Gastroesophageal sphincter (tissue), 3 donors: ENCODE measurements at regions not wholly inside any gene's neighbourhood (a gene's known extent, or its start where the extent isn't known, plus 50 kb on each side); places are given as distances from the start of the nearest gene placed in this dataset.

Experiments used
- EP300 ChIP-seq: sonication (generic); formaldehyde crosslinking; IDR thresholded peaks from one replicate; pipeline ENCODE4 v1.6.1; 2017; ENCODE audit warnings: antibody characterized with exemption, mild to moderate bottlenecking
- POLR2A ChIP-seq, 2 donors: fragments of 450-650 bp; IDR thresholded peaks; one replicate each; pipeline ENCODE4 v1.6.1; 2017; ENCODE audit warnings: antibody characterized with exemption in 2 of 2, mild to moderate bottlenecking in 2 of 2, moderate library complexity in 1 of 2
- POLR2AphosphoS5 ChIP-seq: sonication (generic); formaldehyde crosslinking; IDR thresholded peaks from one replicate; pipeline ENCODE4 v1.6.1; 2017; ENCODE audit warnings: antibody characterized with exemption
- TF ChIP-seq, protein P1 (sequence below), 4 experiments: fragments of 200-600 bp in 2 of 4; fragments of 450-650 bp in 2 of 4; sonication (generic) in 1 of 4; IDR thresholded peaks; one replicate each; pipeline ENCODE4 v1.5.1; 2017 to 2019; ENCODE audit warnings: antibody characterized with exemption in 4 of 4, mild to moderate bottlenecking in 2 of 4, moderate library complexity in 2 of 4

DNA sequence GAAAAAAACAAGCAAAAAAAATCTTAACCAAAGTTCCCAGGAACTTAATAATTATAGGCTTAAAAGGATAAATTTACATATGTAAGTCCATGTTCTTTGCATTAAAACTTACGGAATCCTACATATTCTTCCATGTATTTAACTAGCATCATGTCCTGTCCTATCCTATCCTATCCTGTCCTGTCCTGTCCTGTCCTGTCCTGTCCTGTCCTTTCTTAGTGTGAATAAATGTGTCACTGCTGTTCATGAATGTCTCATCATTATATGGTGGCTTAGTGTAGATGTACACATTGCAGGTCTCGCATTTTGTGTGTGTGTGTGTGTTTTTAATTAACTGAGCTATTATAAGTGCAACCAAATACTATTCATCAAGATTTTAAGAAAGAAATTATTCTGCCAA is 90.0 kb downstream of the TMEM167A start:
- TF ChIP-seq, protein P1, sequence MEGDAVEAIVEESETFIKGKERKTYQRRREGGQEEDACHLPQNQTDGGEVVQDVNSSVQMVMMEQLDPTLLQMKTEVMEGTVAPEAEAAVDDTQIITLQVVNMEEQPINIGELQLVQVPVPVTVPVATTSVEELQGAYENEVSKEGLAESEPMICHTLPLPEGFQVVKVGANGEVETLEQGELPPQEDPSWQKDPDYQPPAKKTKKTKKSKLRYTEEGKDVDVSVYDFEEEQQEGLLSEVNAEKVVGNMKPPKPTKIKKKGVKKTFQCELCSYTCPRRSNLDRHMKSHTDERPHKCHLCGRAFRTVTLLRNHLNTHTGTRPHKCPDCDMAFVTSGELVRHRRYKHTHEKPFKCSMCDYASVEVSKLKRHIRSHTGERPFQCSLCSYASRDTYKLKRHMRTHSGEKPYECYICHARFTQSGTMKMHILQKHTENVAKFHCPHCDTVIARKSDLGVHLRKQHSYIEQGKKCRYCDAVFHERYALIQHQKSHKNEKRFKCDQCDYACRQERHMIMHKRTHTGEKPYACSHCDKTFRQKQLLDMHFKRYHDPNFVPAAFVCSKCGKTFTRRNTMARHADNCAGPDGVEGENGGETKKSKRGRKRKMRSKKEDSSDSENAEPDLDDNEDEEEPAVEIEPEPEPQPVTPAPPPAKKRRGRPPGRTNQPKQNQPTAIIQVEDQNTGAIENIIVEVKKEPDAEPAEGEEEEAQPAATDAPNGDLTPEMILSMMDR (IDR thresholded peaks at IDR 0.05) = no peak
- TF ChIP-seq POLR2A (IDR thresholded peaks at IDR 0.05) (no peak), POLR2AphosphoS5 (no peak), EP300 (no peak)
